ENCODE measurements at regions not wholly inside any gene's neighbourhood (a gene's known extent, or its start where the extent isn't known, plus 50 kb on each side); places are given as distances from the start of the nearest gene placed in this dataset.

GRCh38 chr16:22677024-22677830 lies 136.7 kb upstream of the HS3ST2 start:
- no peak overlapping the region for H3K4me3 ChIP-seq (ENCODE audit: low read depth, low read length)
- TF ChIP-seq CTCF (IDR thresholded peaks at IDR 0.05; ENCODE audit: insufficient read depth, low read depth, low read length, missing control alignments), result no peak
- no peak for DNase-seq (ENCODE audit: low read depth)

DNA sequence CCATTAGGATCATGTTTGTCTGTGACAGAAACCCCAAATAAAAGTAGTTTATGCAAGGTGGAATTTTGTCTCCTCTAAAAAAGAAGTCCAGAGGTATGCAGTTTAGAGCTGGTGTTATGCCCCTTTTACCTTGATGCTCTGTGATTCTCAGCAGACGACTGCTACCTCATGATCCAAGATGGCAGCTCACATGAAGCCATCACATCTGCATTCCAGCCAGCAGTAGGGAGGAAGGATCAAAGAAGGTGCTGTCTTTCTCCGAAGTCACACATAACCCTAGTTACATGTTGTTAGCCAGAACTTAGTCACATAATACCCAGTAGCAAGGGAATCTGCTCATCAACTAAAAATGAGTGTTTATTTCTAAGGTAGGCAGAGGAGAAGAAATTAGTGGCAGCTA lies 135.7 kb upstream of the HS3ST2 start:
- TF ChIP-seq CTCF (IDR thresholded peaks at IDR 0.05; ENCODE audit: insufficient read depth, low read depth, low read length, missing control alignments), result no peak
- H3K4me3 ChIP-seq (ENCODE audit: low read depth, low read length), result no peak overlapping the region
- DNase-seq (ENCODE audit: low read depth), result no peak

GRCh38 chr16:22681554-22682291 lies 132.2 kb upstream of the HS3ST2 start:
- H3K4me3 ChIP-seq (ENCODE audit: low read depth, low read length), result no peak overlapping the region
- TF ChIP-seq CTCF (IDR thresholded peaks at IDR 0.05; ENCODE audit: insufficient read depth, low read depth, low read length, missing control alignments), result no peak
- no peak for DNase-seq (ENCODE audit: low read depth)

- H3K4me3 ChIP-seq (ENCODE audit: low read depth, low read length), result no peak overlapping the region
- no peak for DNase-seq (ENCODE audit: low read depth)
- no peak for TF ChIP-seq CTCF (IDR thresholded peaks at IDR 0.05; ENCODE audit: insufficient read depth, low read depth, low read length, missing control alignments)
Measured at GRCh38 chr16:22683258-22683657, 130.7 kb upstream of the HS3ST2 start.

DNA sequence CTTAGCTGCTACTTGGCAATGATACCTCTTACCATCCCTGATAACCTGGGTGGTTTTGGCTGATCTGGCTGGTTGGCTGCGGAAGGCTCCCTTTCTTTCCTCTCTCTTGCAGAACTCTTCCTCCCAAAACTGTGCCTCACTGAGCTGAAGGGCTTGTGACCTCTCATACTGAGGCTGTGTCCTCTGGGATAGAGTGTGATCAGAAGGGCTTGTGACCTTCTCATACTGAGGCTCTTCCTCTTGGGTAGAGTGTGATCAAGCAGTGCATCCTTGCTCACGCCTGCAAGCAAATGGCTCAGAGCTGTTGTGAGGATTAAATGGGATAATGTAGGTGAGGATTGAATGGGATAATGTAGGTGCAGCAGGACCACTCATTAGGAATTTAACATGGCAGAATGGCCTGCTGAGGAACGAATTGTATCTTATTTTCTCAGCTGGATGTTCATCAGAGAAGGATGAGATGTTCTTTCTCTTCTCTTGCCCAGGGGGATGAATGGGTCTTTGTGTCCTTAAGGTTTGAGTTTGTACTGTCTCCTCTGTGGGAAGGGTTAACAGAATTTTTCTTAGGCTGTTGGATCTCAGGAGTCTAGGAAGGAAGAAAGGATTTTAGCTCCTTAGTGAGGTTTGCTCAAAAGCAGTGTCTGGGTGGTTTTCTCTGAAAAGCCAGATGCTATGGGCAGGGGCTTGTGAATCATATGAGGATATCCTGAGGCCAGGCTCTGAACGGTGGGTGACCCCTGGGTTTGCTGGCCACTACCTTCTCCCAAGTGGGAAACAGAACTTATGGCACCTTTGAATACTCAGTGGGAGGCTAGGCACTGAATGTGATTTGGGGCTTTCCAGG lies 130.0 kb upstream of the HS3ST2 start:
- DNase-seq (ENCODE audit: low read depth), result no peak
- no peak overlapping the region for H3K4me3 ChIP-seq (ENCODE audit: low read depth, low read length)
- TF ChIP-seq CTCF (IDR thresholded peaks at IDR 0.05; ENCODE audit: insufficient read depth, low read depth, low read length, missing control alignments), result no peak

DNA sequence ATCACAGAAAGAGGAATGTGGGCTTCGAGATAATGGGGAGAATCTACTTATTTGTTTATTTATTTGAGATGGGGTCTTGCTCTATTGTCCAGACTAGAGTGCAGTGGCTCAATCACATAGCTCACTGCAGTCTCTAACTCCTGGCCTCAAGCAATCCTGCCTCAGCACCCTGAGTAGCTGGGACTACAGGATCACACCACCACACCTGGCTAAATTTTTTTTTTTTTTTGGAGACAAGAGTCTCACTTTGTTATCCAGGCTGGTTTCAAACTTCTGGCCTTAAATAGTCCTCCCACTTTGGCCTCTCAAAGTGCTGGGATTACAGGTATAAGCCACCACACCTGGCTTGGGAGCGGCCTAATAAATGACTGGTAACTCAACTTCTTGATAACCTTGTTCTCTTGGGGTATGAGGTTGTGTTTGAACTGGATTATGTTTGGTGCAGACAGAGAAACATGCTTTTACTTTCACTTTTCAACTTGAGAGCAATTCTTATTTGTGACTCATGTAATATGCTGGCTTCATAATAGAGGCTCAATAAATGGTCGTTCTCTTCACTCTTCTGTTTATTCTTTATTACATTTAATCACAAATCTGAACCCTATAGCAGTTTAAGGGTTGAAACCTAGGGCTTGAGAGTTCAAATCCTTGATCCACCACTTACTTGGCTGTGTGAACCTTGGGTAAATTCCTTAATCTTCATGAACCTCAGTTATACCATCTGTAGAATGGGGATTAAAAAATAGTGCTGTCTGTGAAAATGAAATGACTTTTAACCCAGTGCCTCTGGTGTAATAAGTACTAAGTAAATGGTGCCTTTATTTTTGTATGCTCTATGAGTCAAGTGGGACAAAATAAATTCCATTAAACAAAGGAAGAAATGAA lies 129.1 kb upstream of the HS3ST2 start:
- no peak for TF ChIP-seq CTCF (IDR thresholded peaks at IDR 0.05; ENCODE audit: insufficient read depth, low read depth, low read length, missing control alignments)
- peak; percentile 17 for DNase-seq (ENCODE audit: low read depth)
- no peak overlapping the region for H3K4me3 ChIP-seq (ENCODE audit: low read depth, low read length)

Data from GM12865 (cell line).